Breast epithelium (tissue), 3 donors: ENCODE measurements at regions not wholly inside any gene's neighbourhood (a gene's known extent, or its start where the extent isn't known, plus 50 kb on each side); places are given as distances from the start of the nearest gene placed in this dataset.

Source experiments
- POLR2A ChIP-seq: fragments of 450-650 bp; IDR thresholded peaks from one replicate; pipeline ENCODE4 v1.6.1; 2016; ENCODE audit warnings: antibody characterized with exemption, mild to moderate bottlenecking, moderate library complexity
- TF ChIP-seq, protein P1 (sequence below), 3 donors: fragments of 450-650 bp; IDR thresholded peaks; one replicate each; pipeline ENCODE4 v1.5.1; 2016 to 2017; ENCODE audit warnings: antibody characterized with exemption in 3 of 3, mild to moderate bottlenecking in 3 of 3, moderate library complexity in 3 of 3

- TF ChIP-seq, protein P1, sequence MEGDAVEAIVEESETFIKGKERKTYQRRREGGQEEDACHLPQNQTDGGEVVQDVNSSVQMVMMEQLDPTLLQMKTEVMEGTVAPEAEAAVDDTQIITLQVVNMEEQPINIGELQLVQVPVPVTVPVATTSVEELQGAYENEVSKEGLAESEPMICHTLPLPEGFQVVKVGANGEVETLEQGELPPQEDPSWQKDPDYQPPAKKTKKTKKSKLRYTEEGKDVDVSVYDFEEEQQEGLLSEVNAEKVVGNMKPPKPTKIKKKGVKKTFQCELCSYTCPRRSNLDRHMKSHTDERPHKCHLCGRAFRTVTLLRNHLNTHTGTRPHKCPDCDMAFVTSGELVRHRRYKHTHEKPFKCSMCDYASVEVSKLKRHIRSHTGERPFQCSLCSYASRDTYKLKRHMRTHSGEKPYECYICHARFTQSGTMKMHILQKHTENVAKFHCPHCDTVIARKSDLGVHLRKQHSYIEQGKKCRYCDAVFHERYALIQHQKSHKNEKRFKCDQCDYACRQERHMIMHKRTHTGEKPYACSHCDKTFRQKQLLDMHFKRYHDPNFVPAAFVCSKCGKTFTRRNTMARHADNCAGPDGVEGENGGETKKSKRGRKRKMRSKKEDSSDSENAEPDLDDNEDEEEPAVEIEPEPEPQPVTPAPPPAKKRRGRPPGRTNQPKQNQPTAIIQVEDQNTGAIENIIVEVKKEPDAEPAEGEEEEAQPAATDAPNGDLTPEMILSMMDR (IDR thresholded peaks at IDR 0.05) = no peak
- no peak for TF ChIP-seq POLR2A
Observed at GRCh38 chr2:150549381-150549780, 61.9 kb upstream of the RND3 start.
